ENCODE measurements at regions not wholly inside any gene's neighbourhood (a gene's known extent, or its start where the extent isn't known, plus 50 kb on each side); places are given as distances from the start of the nearest gene placed in this dataset.
"Not testable (repeated sequence)": the region's sequence is repeated elsewhere in the genome, so short reads cannot be mapped to it uniquely, and the experiment has no call there.

DNA sequence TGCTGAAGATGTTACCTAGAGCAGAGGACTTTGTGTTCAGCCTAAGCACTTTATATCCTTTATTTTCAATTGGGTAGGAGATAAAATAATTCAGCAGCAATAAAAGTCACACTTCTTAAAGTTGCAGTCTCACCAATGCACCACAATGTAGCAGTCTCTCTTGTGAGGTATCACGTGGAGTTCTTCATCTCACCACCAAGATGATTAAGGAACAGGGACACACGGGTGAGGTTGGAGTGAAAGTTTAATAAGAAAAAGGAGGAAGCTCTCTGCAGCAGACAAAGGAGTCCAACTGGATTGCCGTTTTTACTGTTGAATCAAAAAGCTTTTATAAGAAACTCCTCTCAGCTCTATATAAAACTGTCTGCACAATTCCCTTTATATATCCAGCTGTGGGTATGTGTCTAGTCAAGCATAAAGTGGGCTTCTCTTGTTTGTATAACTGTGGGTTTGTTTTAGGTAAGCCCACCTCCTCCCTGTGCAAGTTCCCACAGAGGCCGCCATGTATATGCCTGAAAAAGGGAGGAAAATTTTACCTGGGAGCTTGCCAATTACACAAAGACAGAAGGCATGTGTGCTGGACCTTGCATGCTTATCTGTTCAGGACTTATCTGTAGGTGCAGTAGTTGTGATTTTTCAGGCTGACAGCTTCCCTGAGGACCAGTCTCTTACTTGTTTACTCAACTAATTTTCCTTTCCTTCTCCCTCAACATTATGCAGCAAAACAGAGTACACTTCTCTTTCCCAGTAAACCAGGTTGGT is 1497.2 kb upstream of the TPTE start:
- DNase-seq (ENCODE audit: low read depth): not testable (repeated sequence)

GRCh38 chr21:9026729-9027416 is 1494.5 kb upstream of the TPTE start:
- DNase-seq (ENCODE audit: low read depth): not testable (repeated sequence)

DNA sequence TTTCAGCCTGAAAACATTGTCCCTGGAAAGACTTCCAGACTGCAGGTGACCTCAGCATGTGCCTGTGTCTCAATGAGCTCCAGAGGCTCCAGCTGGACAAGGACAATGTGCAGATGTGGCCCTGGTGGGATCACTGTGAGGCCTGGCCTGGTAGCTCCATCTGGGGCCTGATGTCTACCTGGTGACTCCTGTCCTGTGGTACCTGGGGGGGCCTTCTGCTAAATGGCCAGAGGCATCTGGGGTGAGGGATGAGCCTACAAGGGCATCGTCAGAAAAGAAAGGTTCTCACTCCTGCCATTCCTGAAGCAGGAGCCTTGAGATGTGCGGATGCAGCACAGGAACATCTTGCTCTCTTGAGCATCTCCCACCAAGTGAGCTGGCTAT is 1494.0 kb upstream of the TPTE start:
- DNase-seq (ENCODE audit: low read depth): not testable (repeated sequence)

DNA sequence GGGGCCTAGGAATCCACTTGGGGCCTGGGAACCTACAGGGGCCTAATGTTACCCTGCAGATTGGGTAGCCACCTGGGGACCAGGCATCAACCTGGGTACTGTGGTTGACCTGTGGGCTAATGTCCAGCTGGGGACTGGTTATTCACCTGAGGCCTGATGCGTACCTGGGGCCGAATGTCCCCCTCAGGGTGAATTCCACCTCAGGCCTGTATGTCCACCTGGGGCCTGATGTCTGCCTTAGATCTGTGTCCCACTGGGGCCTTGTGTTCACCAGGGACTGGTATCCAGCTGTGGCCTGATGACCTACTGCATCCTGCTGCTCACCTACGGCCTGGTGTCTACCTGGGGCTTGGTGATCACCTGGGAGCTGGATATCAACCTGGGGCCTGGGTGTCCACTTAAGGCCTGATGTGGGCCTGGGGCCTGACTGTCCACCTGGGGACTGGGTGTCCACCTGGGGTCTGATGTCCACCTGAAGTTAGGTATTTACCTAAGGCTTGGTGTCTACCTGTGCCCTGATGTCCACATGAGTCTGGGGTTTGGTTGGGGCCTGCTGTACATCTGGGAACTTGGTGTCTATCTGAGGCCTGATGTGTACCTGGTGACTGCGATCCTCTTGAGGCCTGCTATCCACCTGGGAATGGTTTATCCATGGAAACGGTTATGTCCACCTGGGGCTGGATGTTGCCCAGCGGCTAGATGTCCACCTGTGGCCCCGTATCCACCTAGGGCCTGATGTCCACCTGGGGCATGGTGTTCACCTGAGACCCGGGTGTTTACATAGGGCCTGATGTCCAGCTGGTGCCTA is 1492.6 kb upstream of the TPTE start:
- not testable (repeated sequence) for DNase-seq (ENCODE audit: low read depth)

- not testable (repeated sequence) for DNase-seq (ENCODE audit: low read depth)
Measured at GRCh38 chr21:9030141-9030665, 1491.2 kb upstream of the TPTE start.

GRCh38 chr21:9031482-9032374 is 1489.7 kb upstream of the TPTE start:
- DNase-seq (ENCODE audit: low read depth): not testable (repeated sequence)

GRCh38 chr21:9032547-9032946 is 1488.8 kb upstream of the TPTE start:
- not testable (repeated sequence) for DNase-seq (ENCODE audit: low read depth)

DNA sequence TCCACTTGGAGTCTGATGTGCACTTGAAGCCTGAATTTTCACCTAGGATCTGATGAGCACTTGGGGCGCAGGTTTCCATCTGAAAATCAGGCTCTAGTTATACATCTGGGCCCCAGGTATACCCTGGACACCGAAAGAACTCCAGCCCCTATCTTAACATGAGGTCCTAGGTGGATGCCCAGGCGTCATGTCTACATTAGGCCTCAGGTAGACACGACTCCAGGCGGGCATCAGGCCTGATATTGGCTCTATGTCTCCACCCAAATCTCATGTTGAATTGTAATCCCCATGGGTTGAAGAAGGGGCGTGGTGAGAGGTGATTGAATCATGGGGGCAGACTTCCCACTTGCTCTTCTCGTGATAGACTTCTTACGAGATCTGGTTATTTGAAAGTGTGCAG is 1488.1 kb upstream of the TPTE start:
- not testable (repeated sequence) for DNase-seq (ENCODE audit: low read depth)

DNA sequence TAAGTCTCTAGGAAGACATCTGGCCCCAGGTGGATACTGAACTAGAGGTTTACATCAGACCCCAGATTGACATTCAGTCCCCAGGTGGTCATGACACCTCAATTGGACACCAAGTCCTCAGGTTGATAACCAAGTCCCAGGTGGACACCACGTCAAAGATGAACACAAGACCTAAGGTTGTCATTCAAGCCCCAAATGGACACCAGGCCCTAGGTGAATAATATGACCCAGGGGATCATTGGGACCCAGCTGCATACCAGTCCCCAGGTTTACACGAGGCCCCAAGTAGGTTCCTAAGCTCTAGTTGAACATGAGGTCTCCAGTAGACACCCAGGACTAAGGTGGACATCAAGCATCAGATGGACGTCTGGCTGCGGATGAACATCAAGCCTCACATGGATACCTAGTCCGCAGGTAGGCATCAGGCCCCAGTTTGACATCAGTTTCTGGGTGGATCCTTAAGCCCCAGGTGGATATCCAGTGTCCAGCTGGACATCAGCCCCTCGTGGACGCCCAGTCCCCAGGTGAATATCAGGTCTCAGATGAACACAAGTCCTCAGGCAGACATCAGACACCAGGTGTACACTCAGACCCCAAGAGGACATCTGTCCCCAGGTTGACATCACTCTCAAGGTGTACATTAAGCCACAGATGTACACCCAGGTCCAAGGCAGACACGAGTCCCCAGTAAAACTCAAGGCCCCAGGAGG is 1486.7 kb upstream of the TPTE start:
- DNase-seq (ENCODE audit: low read depth): not testable (repeated sequence)

- not testable (repeated sequence) for DNase-seq (ENCODE audit: low read depth)
Measured at GRCh38 chr21:9035225-9035624, 1486.2 kb upstream of the TPTE start.

DNA sequence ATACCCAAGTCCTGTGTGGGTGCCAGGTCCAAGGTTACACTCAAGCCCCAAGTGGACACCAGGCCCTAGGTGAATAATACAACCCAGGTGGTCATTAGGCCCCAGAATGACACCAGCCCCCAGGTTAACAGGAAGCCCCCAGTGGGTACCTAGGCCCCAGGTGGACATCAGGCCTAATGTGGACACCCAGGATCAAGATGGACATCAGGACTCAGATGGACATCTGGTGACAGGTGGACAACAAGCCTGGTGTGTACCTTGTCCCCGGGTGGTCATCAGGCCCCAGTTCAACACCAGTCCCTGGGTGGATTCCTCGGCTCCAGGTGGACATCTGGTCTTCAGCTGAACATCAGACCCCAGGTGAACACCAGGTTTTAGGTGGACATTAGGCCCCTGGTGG is 1485.4 kb upstream of the TPTE start:
- DNase-seq (ENCODE audit: low read depth): not testable (repeated sequence)

GRCh38 chr21:9036966-9037587 is 1484.3 kb upstream of the TPTE start:
- not testable (repeated sequence) for DNase-seq (ENCODE audit: low read depth)

DNA sequence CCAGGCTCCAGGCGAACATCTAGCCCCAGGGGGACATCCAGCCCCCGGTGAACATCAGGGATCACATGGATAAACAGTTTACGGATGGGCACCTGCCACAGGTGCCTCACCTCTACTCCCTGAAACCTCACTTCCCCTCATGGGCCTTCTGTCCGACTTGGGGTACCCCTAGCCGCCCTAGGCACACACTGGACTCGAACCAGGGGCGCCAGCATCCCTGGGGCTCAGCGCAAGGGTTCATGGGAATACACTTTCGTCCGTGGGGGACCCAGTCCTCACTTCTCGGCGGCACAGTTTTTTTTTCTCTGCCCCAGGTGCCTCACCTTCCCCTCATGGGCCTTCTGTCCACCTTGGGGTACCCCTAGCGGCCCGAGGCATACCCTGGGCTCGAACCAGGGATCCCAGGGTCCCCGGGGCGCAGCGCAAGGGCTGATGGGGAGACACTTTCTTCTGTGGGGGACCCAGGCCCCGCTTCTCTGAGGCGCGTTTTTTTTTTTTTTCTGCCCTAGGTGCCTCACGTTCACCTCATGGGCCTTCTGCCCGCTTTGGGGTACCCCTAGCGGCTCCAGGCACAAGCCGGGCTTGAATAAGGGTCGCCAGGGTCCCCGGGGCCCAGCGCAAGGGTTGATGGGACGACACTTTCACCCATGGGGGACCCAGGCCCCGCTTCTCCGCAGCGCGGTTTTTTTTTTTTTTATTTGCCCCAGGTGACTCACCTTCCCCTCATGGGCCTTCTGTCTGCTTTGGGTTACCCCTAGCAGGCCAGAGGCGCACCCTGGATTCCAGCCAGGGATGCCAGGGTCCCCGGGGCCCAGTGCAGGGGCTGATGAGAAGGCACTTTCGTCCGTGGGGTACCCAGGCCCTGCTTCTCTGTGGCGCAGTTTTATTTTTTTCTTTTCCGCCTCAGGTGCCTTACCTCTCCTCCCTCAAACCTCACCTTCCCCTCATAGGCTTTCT is 1483.5 kb upstream of the TPTE start:
- DNase-seq (ENCODE audit: low read depth): not testable (repeated sequence)

GRCh38 chr21:9039520-9040365 is 1481.6 kb upstream of the TPTE start:
- not testable (repeated sequence) for DNase-seq (ENCODE audit: low read depth)

DNA sequence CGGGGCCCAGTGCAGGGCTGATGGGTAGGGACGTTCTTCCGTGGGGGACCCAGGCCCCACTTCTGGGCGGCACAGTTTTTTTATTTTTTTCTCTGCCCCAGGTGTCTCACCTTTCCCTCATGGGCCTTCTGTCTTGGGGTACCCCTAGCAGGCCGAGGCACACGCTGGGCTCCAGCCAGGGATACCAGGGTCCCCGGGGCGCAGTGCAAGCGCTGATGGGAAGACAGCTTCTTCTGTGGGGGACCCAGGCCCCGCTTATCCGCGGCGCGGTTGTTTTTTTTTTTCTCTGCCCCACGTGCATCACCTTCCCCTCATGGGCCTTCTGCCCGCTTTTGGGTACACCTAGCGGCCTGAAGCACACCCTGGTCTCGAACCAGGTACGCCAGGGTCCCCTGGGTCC is 1481.0 kb upstream of the TPTE start:
- not testable (repeated sequence) for DNase-seq (ENCODE audit: low read depth)

DNA sequence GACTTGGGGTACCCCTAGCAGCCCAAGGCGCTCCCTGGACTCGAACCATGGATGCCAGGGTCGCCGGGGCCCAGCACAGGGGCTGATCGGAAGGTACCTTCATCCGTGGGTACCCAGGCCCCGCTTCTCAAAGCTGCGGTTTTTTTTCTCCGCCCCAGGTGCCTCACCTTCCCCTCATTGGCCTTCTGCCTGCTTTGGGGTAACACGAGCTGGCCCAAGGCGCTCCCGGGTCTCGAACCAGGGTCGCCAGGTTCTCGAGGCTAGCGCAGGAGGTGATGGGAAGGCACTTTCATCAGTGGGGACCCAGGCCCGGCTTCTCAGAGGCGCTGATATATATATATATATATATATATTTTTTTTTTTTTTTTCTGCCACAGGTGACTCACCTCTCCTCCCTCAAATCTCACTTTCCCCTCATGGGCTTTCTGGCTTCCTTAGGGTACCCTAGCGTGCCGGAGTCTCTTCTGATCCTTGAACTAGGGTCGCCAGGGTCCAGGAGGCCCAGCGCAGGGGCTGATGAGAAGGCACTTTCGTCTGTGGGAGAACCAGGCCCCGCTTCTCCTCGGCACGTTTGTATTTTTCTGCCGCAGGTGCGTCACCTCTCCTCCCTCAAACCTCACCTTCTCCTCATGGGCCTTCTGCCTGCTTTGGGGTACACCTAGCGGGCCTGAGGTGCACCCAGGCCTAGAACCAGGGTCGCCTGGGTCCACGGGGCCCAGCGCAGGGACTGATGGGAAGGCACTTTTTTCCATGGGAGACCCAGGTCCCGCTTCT is 1480.0 kb upstream of the TPTE start:
- not testable (repeated sequence) for DNase-seq (ENCODE audit: low read depth)

DNA sequence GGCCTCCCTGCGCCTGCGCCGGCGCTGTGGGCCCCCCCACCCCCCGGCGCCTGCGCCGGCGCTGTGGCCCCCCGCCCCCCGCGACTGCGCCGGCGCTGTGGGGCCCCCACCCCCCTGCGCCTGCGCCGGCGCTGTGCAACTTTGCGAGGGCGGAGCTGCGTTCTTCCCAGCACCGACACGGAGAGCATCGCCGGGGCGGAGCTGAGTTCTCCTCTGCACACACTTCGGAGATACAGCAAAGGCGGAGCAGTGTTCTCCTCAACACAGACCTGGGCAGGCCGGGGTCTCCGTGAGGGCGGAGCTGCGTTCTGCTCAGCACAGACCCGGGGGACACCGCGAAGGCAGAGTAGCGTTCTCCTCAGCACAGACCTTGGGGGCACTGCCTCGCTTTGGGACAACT is 1478.3 kb upstream of the TPTE start:
- not testable (repeated sequence) for DNase-seq (ENCODE audit: low read depth)
